Effector memory CD8-positive, alpha-beta T cell (primary cell): ENCODE measurements at regions not wholly inside any gene's neighbourhood (a gene's known extent, or its start where the extent isn't known, plus 50 kb on each side); places are given as distances from the start of the nearest gene placed in this dataset.
A peak's percentile ranks its signal among the peaks of the same experiment; 100 is the strongest.

Source experiments
- ATAC-seq: fragments of 150-1000 bp; cut with Tn5 transposase; replicated peaks from 2 replicates; pipeline ENCODE4 v1.10.0; 2021; ENCODE audit warnings: mild to moderate bottlenecking, moderate library complexity
- DNase-seq, 3 experiments: peaks; one replicate each; pipeline ENCODE4 v3.0.0; 2021
- H3K27ac Mint-ChIP-seq, 2 donors: one replicate each; pipeline ENCODE4 v1.8.0; 2022; ENCODE audit warnings: mild to moderate bottlenecking in 2 of 2, mixed read lengths in 2 of 2, moderate library complexity in 2 of 2
- H3K27me3 Mint-ChIP-seq, 2 donors: one replicate each; pipeline ENCODE4 v1.8.0; 2022; ENCODE audit warnings: mixed read lengths in 2 of 2
- H3K36me3 Mint-ChIP-seq: one replicate; pipeline ENCODE4 v1.8.0; 2022; ENCODE audit warnings: mild to moderate bottlenecking, moderate library complexity, mixed read lengths; ENCODE audit not compliant: insufficient read depth
- H3K4me1 Mint-ChIP-seq, 2 donors: one replicate each; pipeline ENCODE4 v1.8.0; 2022; ENCODE audit warnings: low read depth in 2 of 2, mixed read lengths in 2 of 2
- H3K4me3 Mint-ChIP-seq, 2 donors: one replicate each; pipeline ENCODE4 v1.8.0; 2022; ENCODE audit warnings: mild to moderate bottlenecking in 2 of 2, mixed read lengths in 2 of 2, moderate library complexity in 2 of 2
- H3K9me3 Mint-ChIP-seq, 2 donors: one replicate each; pipeline ENCODE4 v1.8.0; 2022; ENCODE audit warnings: mixed read lengths in 2 of 2

DNA sequence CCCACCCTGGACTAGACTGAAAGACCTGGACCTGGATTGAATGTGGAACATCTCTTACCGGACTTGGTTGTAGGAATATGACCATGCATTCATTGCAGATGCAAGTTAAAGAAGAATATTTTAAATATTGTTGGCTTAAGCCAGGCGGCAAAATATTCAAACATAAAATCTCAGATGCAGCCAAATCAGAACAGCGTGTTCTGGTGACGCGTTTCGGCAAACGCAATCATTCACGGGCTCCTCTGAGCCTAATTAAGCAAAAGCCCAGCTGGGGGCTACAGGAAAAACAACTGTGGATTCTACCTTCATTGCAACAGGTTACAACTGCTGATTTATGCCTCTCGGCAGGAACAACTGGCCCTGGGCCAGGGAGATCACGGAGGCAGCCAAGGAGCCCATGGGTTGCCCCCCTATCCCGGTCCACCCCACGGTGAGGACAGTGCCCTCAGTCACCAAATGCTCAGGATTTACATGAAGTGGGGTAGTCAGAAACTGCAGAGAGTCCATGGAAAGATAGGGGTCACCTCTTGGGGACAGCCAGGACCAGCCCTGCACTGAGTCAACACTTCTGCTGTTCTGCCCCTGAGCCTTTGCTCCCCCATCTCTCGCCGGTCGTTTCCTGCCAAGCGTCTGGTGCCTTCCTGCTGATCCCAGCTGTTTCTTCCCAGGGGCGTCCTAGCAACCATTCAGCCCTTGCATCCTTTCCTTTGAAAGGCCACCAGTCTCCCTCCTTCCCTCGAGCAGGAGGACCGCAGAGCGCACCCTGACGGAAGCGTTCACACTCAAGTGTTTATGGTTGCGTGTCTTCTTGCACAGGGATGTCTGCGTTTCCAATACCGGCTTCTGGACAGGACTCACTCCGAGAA, 64.4 kb upstream of the SFMBT2 start:
- no peaks in the 10 kb centered on the region for H3K27me3 Mint-ChIP-seq
- peaks cover 8% of the 10 kb centered on the region for H3K36me3 Mint-ChIP-seq
- H3K27ac Mint-ChIP-seq = no peak overlapping the region
- peaks cover 36 to 42% of the 10 kb centered on the region in 2 donors for H3K4me1 Mint-ChIP-seq
- no peak for DNase-seq
- no peaks in the 10 kb centered on the region for H3K9me3 Mint-ChIP-seq
- H3K4me3 Mint-ChIP-seq = no peak overlapping the region
- ATAC-seq = no peak

DNA sequence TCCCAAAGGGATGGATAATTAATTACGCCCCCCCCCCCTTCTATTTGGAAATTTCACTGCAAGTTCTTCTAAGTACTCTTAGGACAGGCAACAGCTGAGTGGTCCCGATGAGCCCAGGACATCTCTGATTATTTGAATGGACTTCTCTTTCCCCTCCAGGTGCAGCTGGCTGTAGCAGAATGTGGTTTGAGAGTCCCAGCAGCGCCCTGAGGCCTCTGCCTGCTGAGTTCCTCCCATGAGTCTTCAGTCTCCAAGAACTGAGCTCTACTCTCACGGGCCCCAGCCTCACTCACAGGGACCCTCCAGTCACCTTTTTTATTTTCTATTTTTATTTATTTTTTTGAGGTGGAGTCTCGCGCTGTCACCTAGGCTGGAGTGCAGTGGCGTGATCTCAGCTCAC, 63.6 kb upstream of the SFMBT2 start:
- ATAC-seq (no peak), DNase-seq (no peak)
- peaks cover 8% of the 10 kb centered on the region for H3K36me3 Mint-ChIP-seq
- H3K4me3 Mint-ChIP-seq = no peak overlapping the region
- H3K27ac Mint-ChIP-seq = no peak overlapping the region
- no peaks in the 10 kb centered on the region for H3K9me3 Mint-ChIP-seq
- H3K27me3 Mint-ChIP-seq = no peaks in the 10 kb centered on the region
- H3K4me1 Mint-ChIP-seq = peaks cover 28 to 34% of the 10 kb centered on the region in 2 donors

DNA sequence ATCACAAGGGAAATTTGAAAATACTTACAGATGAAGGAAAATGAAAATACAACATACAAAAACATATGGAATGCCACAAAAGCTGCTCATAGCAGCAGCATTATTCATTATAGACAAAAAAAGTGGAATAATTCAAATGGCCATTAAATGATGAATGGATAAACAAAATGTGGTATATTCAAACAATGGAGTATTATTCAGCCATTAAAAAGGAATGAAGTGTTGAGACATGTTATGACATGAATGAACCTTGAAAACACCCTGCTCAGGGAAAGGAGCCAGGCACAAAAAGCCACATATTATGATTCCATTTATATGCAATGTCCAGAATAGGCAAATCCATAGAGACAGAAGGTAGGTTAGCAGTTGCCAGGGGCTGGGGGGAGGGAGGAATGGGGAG, 62.6 kb upstream of the SFMBT2 start:
- DNase-seq = no peak
- peaks cover 22 to 25% of the 10 kb centered on the region in 2 donors for H3K4me1 Mint-ChIP-seq
- peak overlapping the region in 1 of 2 donors; percentile 87 for H3K27ac Mint-ChIP-seq
- no peak overlapping the region for H3K4me3 Mint-ChIP-seq
- peaks cover 5% of the 10 kb centered on the region for H3K36me3 Mint-ChIP-seq
- no peaks in the 10 kb centered on the region for H3K27me3 Mint-ChIP-seq
- ATAC-seq = no peak
- no peaks in the 10 kb centered on the region for H3K9me3 Mint-ChIP-seq

DNA sequence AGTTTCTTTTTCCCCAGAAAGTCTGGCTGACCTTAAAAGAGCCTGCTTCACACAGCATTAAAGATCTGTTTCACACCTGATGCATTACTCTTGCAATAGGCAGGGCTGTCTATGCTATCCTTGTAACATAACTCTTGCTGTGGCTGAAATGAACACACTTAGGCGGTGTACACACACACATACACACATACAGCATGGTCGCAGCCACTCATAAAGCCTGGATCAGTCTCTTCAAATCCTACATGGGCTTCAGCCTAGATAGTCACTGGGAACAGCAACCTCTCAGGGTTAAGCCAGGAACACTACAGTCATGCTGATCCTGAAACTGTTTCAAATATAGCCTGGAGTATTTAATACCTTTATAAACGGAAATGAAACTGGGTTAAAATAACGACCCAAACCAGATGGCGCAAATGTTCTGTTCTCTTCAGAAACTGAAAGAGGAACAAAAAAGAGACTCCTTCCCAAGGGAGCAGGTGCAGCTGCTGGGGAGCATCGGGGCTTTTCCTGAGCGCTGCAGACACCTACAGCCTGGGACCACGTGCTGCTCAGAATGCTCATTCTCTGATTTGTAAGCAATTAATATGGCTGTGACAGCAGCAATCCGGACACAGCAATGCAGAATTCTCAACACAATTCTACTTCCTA, 61.0 kb upstream of the SFMBT2 start:
- ATAC-seq = peak; percentile 75
- Mint-ChIP-seq H3K36me3 (peaks cover 2% of the 10 kb centered on the region), H3K27ac (peak overlapping the region; percentile 87 to 89), H3K27me3 (no peaks in the 10 kb centered on the region), H3K4me1 (peaks cover 18 to 21% of the 10 kb centered on the region in 2 donors), H3K4me3 (peak overlapping the region; percentile 78 to 85), H3K9me3 (no peaks in the 10 kb centered on the region)
- no peak for DNase-seq

DNA sequence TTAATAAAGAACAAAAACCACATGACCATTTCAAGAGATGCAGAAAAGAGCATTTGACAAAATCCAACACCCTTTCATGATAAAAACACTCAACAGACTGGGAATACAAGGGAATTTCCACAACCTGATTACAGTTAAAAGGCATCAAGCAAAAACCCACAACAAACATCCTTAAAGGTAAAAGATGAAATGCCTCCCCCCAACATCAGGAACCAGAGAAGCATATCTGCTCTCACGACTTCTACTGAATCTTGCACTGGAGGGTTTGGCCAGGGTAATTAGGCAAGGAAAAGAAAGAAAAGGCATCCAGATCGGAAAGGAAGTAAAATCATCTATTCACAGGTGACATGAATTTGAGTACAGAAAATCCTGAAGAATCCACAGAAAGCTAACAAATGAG, 59.5 kb upstream of the SFMBT2 start:
- Mint-ChIP-seq H3K4me1 (peaks cover 18 to 21% of the 10 kb centered on the region in 2 donors), H3K27ac (peak overlapping the region in 1 of 2 donors; percentile 58), H3K9me3 (no peaks in the 10 kb centered on the region), H3K36me3 (peaks cover 3% of the 10 kb centered on the region), H3K4me3 (no peak overlapping the region), H3K27me3 (no peaks in the 10 kb centered on the region)
- ATAC-seq = no peak
- no peak for DNase-seq

DNA sequence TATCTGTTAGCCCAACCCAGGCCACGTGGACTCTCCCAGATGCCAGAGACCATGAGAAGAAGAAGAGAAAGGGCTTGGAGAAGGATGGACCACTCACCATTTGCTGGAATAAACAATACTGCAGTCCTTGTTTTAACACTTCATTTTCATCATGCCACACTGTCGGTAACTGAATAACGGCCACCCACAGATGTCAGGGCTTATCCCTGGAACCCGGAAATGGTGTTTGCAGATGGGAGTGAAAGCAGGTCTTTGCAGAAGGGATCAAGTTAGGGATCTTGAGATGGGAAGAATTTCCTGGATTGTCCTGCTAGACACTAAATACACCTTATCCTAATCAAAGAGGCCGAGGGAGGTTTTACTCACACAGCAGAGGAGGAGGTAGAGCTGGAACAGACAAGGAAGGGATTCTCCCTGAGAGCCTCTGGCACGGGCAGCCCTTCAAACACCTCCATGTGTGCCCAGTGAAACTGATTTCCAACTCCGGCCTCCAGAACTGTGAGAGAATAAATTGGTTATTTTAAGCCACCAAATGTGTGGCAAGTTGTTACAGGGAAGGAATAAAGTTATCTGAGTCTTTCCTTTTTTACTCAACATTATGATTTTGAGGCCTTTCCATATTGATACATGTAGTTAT, 56.3 kb upstream of the SFMBT2 start:
- DNase-seq = no peak
- Mint-ChIP-seq H3K36me3 (peaks cover 3% of the 10 kb centered on the region), H3K4me3 (no peak overlapping the region), H3K27me3 (no peaks in the 10 kb centered on the region), H3K27ac (no peak overlapping the region), H3K4me1 (peaks cover 14 to 15% of the 10 kb centered on the region in 2 donors), H3K9me3 (no peaks in the 10 kb centered on the region)
- no peak for ATAC-seq

DNA sequence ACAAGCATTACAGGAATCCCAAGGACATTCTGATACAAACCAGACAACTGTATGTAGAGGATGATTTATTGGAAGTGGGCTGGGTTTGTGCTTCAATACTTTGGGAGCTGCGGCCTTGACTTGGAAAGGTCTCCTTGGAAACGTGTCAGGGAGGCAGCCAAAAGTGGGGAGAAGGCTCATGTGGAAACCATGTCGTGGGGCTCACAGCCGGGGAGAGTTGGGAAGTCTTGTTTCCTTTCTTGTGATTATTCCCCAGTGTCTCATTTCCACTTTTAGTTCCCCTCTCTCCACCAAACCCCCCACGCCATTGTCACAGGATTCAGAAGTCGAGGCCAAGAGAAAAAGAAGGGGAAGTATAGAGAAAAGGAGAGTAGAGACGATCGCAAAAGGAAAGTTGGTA, 53.9 kb upstream of the SFMBT2 start:
- H3K4me3 Mint-ChIP-seq = no peak overlapping the region
- no peaks in the 10 kb centered on the region for H3K9me3 Mint-ChIP-seq
- DNase-seq = no peak
- no peak for ATAC-seq
- no peaks in the 10 kb centered on the region for H3K27me3 Mint-ChIP-seq
- no peak overlapping the region for H3K27ac Mint-ChIP-seq
- H3K4me1 Mint-ChIP-seq = no peaks in the 10 kb centered on the region
- peaks cover 3% of the 10 kb centered on the region for H3K36me3 Mint-ChIP-seq
